ENCODE measurements at regions not wholly inside any gene's neighbourhood (a gene's known extent, or its start where the extent isn't known, plus 50 kb on each side); places are given as distances from the start of the nearest gene placed in this dataset.

DNA sequence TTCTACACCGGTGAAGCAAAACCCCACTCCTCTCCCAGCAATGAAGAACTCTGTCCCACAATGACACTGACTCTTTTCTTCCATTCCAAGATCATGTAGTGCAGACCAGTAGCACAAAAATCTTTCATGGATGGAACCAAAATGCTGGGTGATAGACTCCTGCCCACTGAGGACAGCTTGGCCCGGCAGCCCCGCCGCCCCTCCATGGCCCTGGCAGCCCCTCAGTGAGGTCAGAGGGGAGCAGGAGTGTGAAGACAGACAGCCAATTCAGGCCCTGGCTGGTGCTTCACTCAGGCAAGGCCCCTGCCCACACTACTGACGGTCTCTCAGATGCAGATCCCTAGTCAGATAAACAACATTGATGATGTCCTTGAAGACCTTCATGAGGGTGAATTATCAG, 131.9 kb upstream of the SYNDIG1 start (continued):
- TF ChIP-seq, protein P1, sequence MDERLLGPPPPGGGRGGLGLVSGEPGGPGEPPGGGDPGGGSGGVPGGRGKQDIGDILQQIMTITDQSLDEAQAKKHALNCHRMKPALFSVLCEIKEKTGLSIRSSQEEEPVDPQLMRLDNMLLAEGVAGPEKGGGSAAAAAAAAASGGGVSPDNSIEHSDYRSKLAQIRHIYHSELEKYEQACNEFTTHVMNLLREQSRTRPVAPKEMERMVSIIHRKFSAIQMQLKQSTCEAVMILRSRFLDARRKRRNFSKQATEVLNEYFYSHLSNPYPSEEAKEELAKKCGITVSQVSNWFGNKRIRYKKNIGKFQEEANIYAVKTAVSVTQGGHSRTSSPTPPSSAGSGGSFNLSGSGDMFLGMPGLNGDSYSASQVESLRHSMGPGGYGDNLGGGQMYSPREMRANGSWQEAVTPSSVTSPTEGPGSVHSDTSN (CRISPR knock-in tag; IDR thresholded peaks at IDR 0.05; ENCODE audit: low read depth), result no peak
- TF ChIP-seq, protein P1 (tag; conservative IDR thresholded peaks at IDR 0.05; ENCODE audit: low read depth), result no peak

DNA sequence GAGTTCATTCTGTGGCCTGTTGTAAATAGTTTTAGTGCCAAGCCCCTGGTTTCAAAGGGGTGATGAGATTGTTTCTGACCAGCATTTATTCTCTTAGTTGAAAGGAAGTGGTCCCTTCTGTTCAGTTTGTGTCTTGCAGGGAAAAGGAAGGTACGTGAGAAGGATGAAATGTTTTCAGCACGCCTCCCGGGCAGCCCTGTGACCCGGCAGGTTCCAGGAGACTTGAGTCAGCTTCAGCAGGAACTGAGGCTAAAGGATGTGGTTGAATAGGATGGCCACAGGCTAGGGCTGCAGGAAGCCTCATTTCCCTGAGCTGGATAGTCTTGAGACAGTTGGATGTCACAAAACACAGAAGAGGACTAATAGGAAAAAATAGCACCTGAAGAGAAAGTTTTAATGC, 132.4 kb upstream of the SYNDIG1 start:
- TF ChIP-seq HLTF (IDR thresholded peaks at IDR 0.05), result no peak
- TF ChIP-seq, protein P2, sequence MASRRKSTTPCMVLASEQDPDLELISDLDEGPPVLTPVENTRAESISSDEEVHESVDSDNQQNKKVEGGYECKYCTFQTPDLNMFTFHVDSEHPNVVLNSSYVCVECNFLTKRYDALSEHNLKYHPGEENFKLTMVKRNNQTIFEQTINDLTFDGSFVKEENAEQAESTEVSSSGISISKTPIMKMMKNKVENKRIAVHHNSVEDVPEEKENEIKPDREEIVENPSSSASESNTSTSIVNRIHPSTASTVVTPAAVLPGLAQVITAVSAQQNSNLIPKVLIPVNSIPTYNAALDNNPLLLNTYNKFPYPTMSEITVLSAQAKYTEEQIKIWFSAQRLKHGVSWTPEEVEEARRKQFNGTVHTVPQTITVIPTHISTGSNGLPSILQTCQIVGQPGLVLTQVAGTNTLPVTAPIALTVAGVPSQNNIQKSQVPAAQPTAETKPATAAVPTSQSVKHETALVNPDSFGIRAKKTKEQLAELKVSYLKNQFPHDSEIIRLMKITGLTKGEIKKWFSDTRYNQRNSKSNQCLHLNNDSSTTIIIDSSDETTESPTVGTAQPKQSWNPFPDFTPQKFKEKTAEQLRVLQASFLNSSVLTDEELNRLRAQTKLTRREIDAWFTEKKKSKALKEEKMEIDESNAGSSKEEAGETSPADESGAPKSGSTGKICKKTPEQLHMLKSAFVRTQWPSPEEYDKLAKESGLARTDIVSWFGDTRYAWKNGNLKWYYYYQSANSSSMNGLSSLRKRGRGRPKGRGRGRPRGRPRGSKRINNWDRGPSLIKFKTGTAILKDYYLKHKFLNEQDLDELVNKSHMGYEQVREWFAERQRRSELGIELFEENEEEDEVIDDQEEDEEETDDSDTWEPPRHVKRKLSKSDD (conservative IDR thresholded peaks at IDR 0.05; ENCODE audit: low read length), result no peak
- no peak for TF ChIP-seq EP400 (IDR thresholded peaks at IDR 0.05)
- no peak for TF ChIP-seq ZNF785 (CRISPR knock-in tag; IDR thresholded peaks at IDR 0.05)
- no peak for TF ChIP-seq TCF7 (IDR thresholded peaks at IDR 0.05; ENCODE audit: borderline replicate concordance)
- TF ChIP-seq FOXP1 (CRISPR knock-in tag; IDR thresholded peaks at IDR 0.05), result no peak
- TF ChIP-seq, protein P3, sequence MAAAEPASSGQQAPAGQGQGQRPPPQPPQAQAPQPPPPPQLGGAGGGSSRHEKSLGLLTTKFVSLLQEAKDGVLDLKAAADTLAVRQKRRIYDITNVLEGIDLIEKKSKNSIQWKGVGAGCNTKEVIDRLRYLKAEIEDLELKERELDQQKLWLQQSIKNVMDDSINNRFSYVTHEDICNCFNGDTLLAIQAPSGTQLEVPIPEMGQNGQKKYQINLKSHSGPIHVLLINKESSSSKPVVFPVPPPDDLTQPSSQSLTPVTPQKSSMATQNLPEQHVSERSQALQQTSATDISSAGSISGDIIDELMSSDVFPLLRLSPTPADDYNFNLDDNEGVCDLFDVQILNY (CRISPR knock-in tag; IDR thresholded peaks at IDR 0.05), result no peak
- no peak for TF ChIP-seq ZC3H4 (CRISPR knock-in tag; IDR thresholded peaks at IDR 0.05; ENCODE audit: borderline replicate concordance)
- TF ChIP-seq, protein P4, sequence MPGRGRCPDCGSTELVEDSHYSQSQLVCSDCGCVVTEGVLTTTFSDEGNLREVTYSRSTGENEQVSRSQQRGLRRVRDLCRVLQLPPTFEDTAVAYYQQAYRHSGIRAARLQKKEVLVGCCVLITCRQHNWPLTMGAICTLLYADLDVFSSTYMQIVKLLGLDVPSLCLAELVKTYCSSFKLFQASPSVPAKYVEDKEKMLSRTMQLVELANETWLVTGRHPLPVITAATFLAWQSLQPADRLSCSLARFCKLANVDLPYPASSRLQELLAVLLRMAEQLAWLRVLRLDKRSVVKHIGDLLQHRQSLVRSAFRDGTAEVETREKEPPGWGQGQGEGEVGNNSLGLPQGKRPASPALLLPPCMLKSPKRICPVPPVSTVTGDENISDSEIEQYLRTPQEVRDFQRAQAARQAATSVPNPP (IDR thresholded peaks at IDR 0.05; ENCODE audit: borderline replicate concordance, insufficient read depth, insufficient read length), result no peak
- no peak for TF ChIP-seq NR4A1 (CRISPR knock-in tag; IDR thresholded peaks at IDR 0.05)
- no peak for TF ChIP-seq NR4A1 (tag; IDR thresholded peaks at IDR 0.05)
- ATAC-seq, result no peak
- CTCF ChIA-PET (ENCODE audit: low intra/inter-chr PET ratio), result no interaction called here

More for the DNA sequence above, 132.4 kb upstream of the SYNDIG1 start:
- no peak overlapping the region for H3K4me3 ChIP-seq
- H3K36me3 ChIP-seq (ENCODE audit: control insufficient read depth, insufficient read depth, low read length), result no peaks in the 10 kb centered on the region
- BruUV-seq (replicated peaks), result no TSS peak
- POLR2A ChIA-PET, result no interaction called here
- no peak overlapping the region for H3K4me2 ChIP-seq (ENCODE audit: insufficient read depth, low read length)
- no peaks in the 10 kb centered on the region for H3K9me3 ChIP-seq (replicated peaks; ENCODE audit: control insufficient read depth, insufficient read depth, low read depth, low read length)
- H3K9ac ChIP-seq (ENCODE audit: insufficient read depth in 1 of 2, low read depth in 2 of 2, low read length in 2 of 2), result no peak overlapping the region
- H3K27me3 ChIP-seq (ENCODE audit: control insufficient read depth in 2 of 2, insufficient read depth in 2 of 2, low read length in 2 of 2), result no peaks in the 10 kb centered on the region
- H4K20me1 ChIP-seq (replicated peaks; ENCODE audit: control insufficient read depth, insufficient read depth, low read length), result no peaks in the 10 kb centered on the region
- no peaks in the 10 kb centered on the region for H3K79me2 ChIP-seq (ENCODE audit: control insufficient read depth, insufficient read depth, low read length)
- intact Hi-C loops (cut with micrococcal nuclease) (no loop called here), in situ Hi-C loops (cut with MboI) (no loop called here)
- no peaks in the 10 kb centered on the region for H3K4me1 ChIP-seq (replicated peaks in 1 of 2; ENCODE audit: control insufficient read depth in 2 of 2, insufficient read depth in 2 of 2, low read length in 2 of 2)
- WGBS (ENCODE audit: insufficient coverage, low coverage, missing lambda C conversion rate), result 0% methylated on average over 4 of the region's 4 CpGs
- no peak for DNase-seq (ENCODE audit: extremely low read depth in 1 of 4, low spot score in 3 of 4)
- H2AFZ ChIP-seq (ENCODE audit: low read depth, low read length), result no peak overlapping the region
- no peak overlapping the region for H3K27ac ChIP-seq (ENCODE audit: extremely low read depth, low read depth, low read length)
- H3K9me1 ChIP-seq (ENCODE audit: control insufficient read depth, insufficient read depth, low read length), result no peaks in the 10 kb centered on the region
- no peak for FAIRE-seq

Measured in K562 (cell line).